HEK293T (cell line): ENCODE measurements at regions not wholly inside any gene's neighbourhood (a gene's known extent, or its start where the extent isn't known, plus 50 kb on each side); places are given as distances from the start of the nearest gene placed in this dataset.

Source experiments
- CTCF ChIA-PET: fragments of 350-600 bp; formaldehyde crosslinking; extraction: SDS; loops from one replicate; lab custom pipeline; 2021; ENCODE audit warnings: antibody characterized with exemption, inconsistent platforms; lab: Yijun Ruan, JAX
- POLR2A ChIA-PET: fragments of 350-600 bp; formaldehyde crosslinking; extraction: SDS; loops from one replicate; lab custom pipeline; 2020; ENCODE audit warnings: antibody characterized with exemption, inconsistent platforms; lab: Yijun Ruan, JAX
- DNase-seq: peaks from one replicate; pipeline ENCODE4 v3.0.0; 2012; ENCODE audit warnings: mixed read lengths; ENCODE audit errors: extremely low spot score
- ARNT ChIP-seq: fragments of 450-650 bp; IDR thresholded peaks from 2 replicates; pipeline ENCODE4 v1.6.1; 2017; ENCODE audit warnings: mild to moderate bottlenecking
- BHLHE40 ChIP-seq: fragments of 450-650 bp; IDR thresholded peaks from 2 replicates; pipeline ENCODE4 v1.6.1; 2016; ENCODE audit warnings: mild to moderate bottlenecking, moderate library complexity, borderline replicate concordance
- CTBP1 ChIP-seq: fragments of 450-650 bp; IDR thresholded peaks from 2 replicates; pipeline ENCODE4 v1.6.1; 2016; ENCODE audit warnings: borderline replicate concordance
- ELF4 ChIP-seq: fragments of 450-650 bp; IDR thresholded peaks from 2 replicates; pipeline ENCODE4 v1.6.1; 2017; ENCODE audit warnings: antibody characterized with exemption
- FOXA1 ChIP-seq: fragments of 450-650 bp; IDR thresholded peaks from 2 replicates; pipeline ENCODE4 v1.6.1; 2016; ENCODE audit warnings: mild to moderate bottlenecking
- FOXK2 ChIP-seq: fragments of 450-650 bp; IDR thresholded peaks from 2 replicates; pipeline ENCODE4 v1.6.1; 2016; ENCODE audit warnings: mild to moderate bottlenecking
- FOXM1 ChIP-seq: fragments of 450-650 bp; IDR thresholded peaks from 2 replicates; pipeline ENCODE4 v1.6.1; 2017; ENCODE audit warnings: mild to moderate bottlenecking, borderline replicate concordance
- HDGF ChIP-seq: fragments of 450-650 bp; IDR thresholded peaks from 2 replicates; pipeline ENCODE4 v1.6.1; 2017; ENCODE audit warnings: antibody characterized with exemption, borderline replicate concordance
- L3MBTL2 ChIP-seq: fragments of 450-650 bp; conservative IDR thresholded peaks from 2 replicates; pipeline ENCODE4 v1.6.1; 2016; ENCODE audit warnings: mild to moderate bottlenecking
- LEF1 ChIP-seq: fragments of 450-650 bp; IDR thresholded peaks from 2 replicates; pipeline ENCODE4 v1.6.1; 2017; ENCODE audit warnings: mild to moderate bottlenecking, borderline replicate concordance
- NFRKB ChIP-seq: fragments of 450-650 bp; IDR thresholded peaks from 2 replicates; pipeline ENCODE4 v1.6.1; 2016; ENCODE audit warnings: mild to moderate bottlenecking, moderate library complexity
- PKNOX1 ChIP-seq: fragments of 450-650 bp; IDR thresholded peaks from 2 replicates; pipeline ENCODE4 v1.6.1; 2016
- SP1 ChIP-seq: fragments of 450-650 bp; IDR thresholded peaks from 2 replicates; pipeline ENCODE4 v1.6.1; 2017
- SUZ12 ChIP-seq: fragments of 450-650 bp; IDR thresholded peaks from 2 replicates; pipeline ENCODE4 v1.6.1; 2016; ENCODE audit warnings: mild to moderate bottlenecking
- TARDBP ChIP-seq: fragments of 450-650 bp; IDR thresholded peaks from 2 replicates; pipeline ENCODE4 v1.6.1; 2016
- ZNF384 ChIP-seq: fragments of 450-650 bp; IDR thresholded peaks from 2 replicates; pipeline ENCODE4 v1.6.1; 2016

- DNase-seq: no peak
- TF ChIP-seq ZNF384 (no peak), L3MBTL2 (no peak), HDGF (no peak), FOXM1 (no peak), TARDBP (no peak), LEF1 (no peak), ARNT (no peak), NFRKB (no peak), SUZ12 (no peak), CTBP1 (no peak), PKNOX1 (no peak), SP1 (no peak), ELF4 (no peak), FOXK2 (no peak), FOXA1 (no peak), BHLHE40 (no peak)
- POLR2A ChIA-PET: no interaction called here
- CTCF ChIA-PET: no interaction called here
Measured at GRCh38 chr5:159735749-159736660, 180.3 kb upstream of the ADRA1B start.

GRCh38 chr5:159736844-159737243, 179.4 kb upstream of the ADRA1B start:
- DNase-seq: no peak
- TF ChIP-seq ELF4 (no peak), SUZ12 (no peak), FOXM1 (no peak), PKNOX1 (no peak), FOXK2 (no peak), ARNT (no peak), CTBP1 (no peak), ZNF384 (no peak)
- ChIA-PET POLR2A (no interaction called here), CTCF (no interaction called here)

- TF ChIP-seq SUZ12 (no peak), PKNOX1 (no peak), LEF1 (no peak), TARDBP (no peak)
- ChIA-PET POLR2A (no interaction called here), CTCF (no interaction called here)
- DNase-seq: no peak
Measured at GRCh38 chr5:159737263-159737662, 179.0 kb upstream of the ADRA1B start.

GRCh38 chr5:159741829-159742322, 174.4 kb upstream of the ADRA1B start:
- TF ChIP-seq FOXK2: no peak
- no peak for TF ChIP-seq ELF4
- TF ChIP-seq TARDBP: no peak
- no peak for TF ChIP-seq SUZ12
- no peak for TF ChIP-seq LEF1
- no peak for TF ChIP-seq ARNT
- no peak for TF ChIP-seq FOXA1
- TF ChIP-seq PKNOX1: no peak
- TF ChIP-seq FOXM1: no peak
- TF ChIP-seq SP1: no peak
- no peak for TF ChIP-seq BHLHE40
- TF ChIP-seq NFRKB: no peak
- no peak for TF ChIP-seq HDGF
- ChIA-PET POLR2A (no interaction called here), CTCF (no interaction called here)
- no peak for DNase-seq

- TF ChIP-seq NFRKB (no peak), SUZ12 (no peak), SP1 (no peak), FOXM1 (no peak), ELF4 (no peak), LEF1 (no peak), ARNT (no peak)
- ChIA-PET POLR2A (no interaction called here), CTCF (no interaction called here)
- no peak for DNase-seq
Measured at GRCh38 chr5:159743234-159743633, 173.0 kb upstream of the ADRA1B start.

GRCh38 chr5:159746707-159747106, 169.6 kb upstream of the ADRA1B start:
- CTCF ChIA-PET: no interaction called here

More at GRCh38 chr5:159746707-159747106, 169.6 kb upstream of the ADRA1B start:
- TF ChIP-seq FOXA1: no peak
- no peak for DNase-seq
- POLR2A ChIA-PET: no interaction called here
